HCT116 (cell line): ENCODE measurements at regions not wholly inside any gene's neighbourhood (a gene's known extent, or its start where the extent isn't known, plus 50 kb on each side); places are given as distances from the start of the nearest gene placed in this dataset.

Source experiments
- ATAC-seq: fragments of 200-7000 bp; cut with Tn5 transposase; 2 replicates; pipeline ENCODE4 v1.9.1; 2020; ENCODE audit warnings: mild to moderate bottlenecking, moderate library complexity
- BruUV-seq: library from RNA; stranded (reverse); fragments of 400-500 nt; replicated peaks from 2 replicates; lab custom pipeline; 2021; lab: Mats Ljungman, UMichigan
- CTCF ChIA-PET: fragments of 300-600 bp; sonication (Branson Sonifier 250); formaldehyde crosslinking; loops from one replicate; lab custom pipeline; 2021; ENCODE audit warnings: antibody characterized with exemption; lab: Charles Lee
- POLR2A ChIA-PET: fragments of 300-600, 350-600 bp; sonication (Branson Sonifier 250); formaldehyde crosslinking; loops from one replicate; lab custom pipeline; 2021; ENCODE audit warnings: antibody characterized with exemption; lab: Charles Lee
- RAD21 ChIA-PET, 2 experiments: fragments of 300-600 bp; sonication (Branson Sonifier 250); formaldehyde crosslinking; loops; one replicate each; lab custom pipeline; 2023; ENCODE audit warnings: low total read pairs in 2 of 2; ENCODE audit not compliant: uncharacterized antibody in 2 of 2, unreplicated experiment in 2 of 2, low non-redundant PET in 1 of 2; lab: Charles Lee
- DNase-seq: peaks from one replicate; pipeline ENCODE4 v3.0.0-alpha.2; 2010; ENCODE audit warnings: low read depth, low spot score
- H2AFZ ChIP-seq: fragments of 200-600 bp; shearing (Covaris generic), sonication (generic); 2 replicates; pipeline ENCODE4 v1.6.1; 2017; ENCODE audit warnings: low read depth, mixed run types, mixed read lengths, antibody characterized with exemption, low read length; ENCODE audit not compliant: poor library complexity, severe bottlenecking
- H3K27ac ChIP-seq: 2 replicates; pipeline ENCODE4 v1.5.1; 2012; ENCODE audit warnings: low read depth, low read length
- H3K27me3 ChIP-seq: fragments of 200-600 bp; sonication (generic); 2 replicates; pipeline ENCODE4 v1.6.1; 2016; ENCODE audit warnings: mixed run types, low read length, mixed read lengths; ENCODE audit not compliant: insufficient read depth
- H3K36me3 ChIP-seq, 2 experiments: fragments of 200-500 bp in 1 of 2; fragments of 200-600 bp in 1 of 2; sonication (Bioruptor generic) in 1 of 2; sonication (generic) in 1 of 2; 2 replicates each; pipeline versions ENCODE4 v1.5.1 to v1.6.1; 2014 to 2016; ENCODE audit warnings: low read length in 2 of 2, inconsistent platforms in 1 of 2, mixed read lengths in 1 of 2, mixed run types in 1 of 2; ENCODE audit not compliant: insufficient read depth in 2 of 2, control insufficient read depth in 1 of 2
- H3K4me1 ChIP-seq, 2 experiments: fragments of 200-600 bp in 1 of 2; sonication (generic) in 1 of 2; 2 replicates each; pipeline versions ENCODE4 v1.5.1 to v1.6.1; 2012 to 2017; ENCODE audit warnings: low read length in 2 of 2, inconsistent platforms in 1 of 2, mild to moderate bottlenecking in 1 of 2, mixed read lengths in 1 of 2, mixed run types in 1 of 2, moderate library complexity in 1 of 2; ENCODE audit not compliant: insufficient read depth in 2 of 2, control insufficient read depth in 1 of 2
- H3K4me2 ChIP-seq: fragments of 200-600 bp; sonication (generic); 2 replicates; pipeline ENCODE4 v1.6.1; 2017; ENCODE audit warnings: mixed run types, low read length, mixed read lengths
- H3K4me3 ChIP-seq, 2 experiments: fragments of 200-600 bp in 1 of 2; sonication (generic) in 1 of 2; replicated peaks in 1 of 2; 2 replicates each; pipeline ENCODE4 v1.5.1; 2011 to 2016; ENCODE audit warnings: low read length in 2 of 2, control low read depth in 1 of 2, low read depth in 1 of 2, mild to moderate bottlenecking in 1 of 2, mixed read lengths in 1 of 2, mixed run types in 1 of 2
- H3K79me2 ChIP-seq: fragments of 200-600 bp; sonication (generic); 2 replicates; pipeline ENCODE4 v1.6.1; 2017; ENCODE audit warnings: mild to moderate bottlenecking, mixed run types, low read length, moderate library complexity, mixed read lengths; ENCODE audit not compliant: insufficient read depth
- H3K9ac ChIP-seq: fragments of 200-600 bp; sonication (generic); 2 replicates; pipeline ENCODE4 v1.6.1; 2016; ENCODE audit warnings: low read length, mixed read lengths
- H3K9me2 ChIP-seq: fragments of 200-600 bp; sonication (generic), shearing (Covaris generic); 2 replicates; pipeline ENCODE4 v1.6.1; 2017; ENCODE audit warnings: mixed run types, mild to moderate bottlenecking, moderate library complexity; ENCODE audit not compliant: insufficient read depth
- H3K9me3 ChIP-seq, 2 experiments: fragments of 200-500 bp in 1 of 2; fragments of 200-600 bp in 1 of 2; sonication (Bioruptor generic) in 1 of 2; sonication (generic) in 1 of 2; 2 replicates each; pipeline ENCODE4 v1.6.1; 2014 to 2017; ENCODE audit warnings: low read length in 2 of 2, mixed read lengths in 2 of 2, inconsistent platforms in 1 of 2, low read depth in 1 of 2, mild to moderate bottlenecking in 1 of 2, mixed run types in 1 of 2, moderate library complexity in 1 of 2; ENCODE audit not compliant: control insufficient read depth in 1 of 2, insufficient read depth in 1 of 2
- H4K20me1 ChIP-seq: fragments of 200-600 bp; sonication (generic), shearing (Covaris generic); 2 replicates; pipeline ENCODE4 v1.6.1; 2017; ENCODE audit warnings: mixed run types, mild to moderate bottlenecking, moderate library complexity; ENCODE audit not compliant: insufficient read depth
- ATF3 ChIP-seq: IDR thresholded peaks from 2 replicates; pipeline ENCODE4 v1.6.1; 2012
- CBX3 ChIP-seq: IDR thresholded peaks from 2 replicates; pipeline ENCODE4 v1.6.1; 2012; ENCODE audit warnings: low read depth
- EZH2phosphoT487 ChIP-seq: fragments of 200-600 bp; IDR thresholded peaks from 2 replicates; pipeline ENCODE4 v1.6.1; 2018; ENCODE audit warnings: antibody characterized with exemption, borderline replicate concordance
- FOSL1 ChIP-seq: IDR thresholded peaks from 2 replicates; pipeline ENCODE4 v1.6.1; 2012; ENCODE audit warnings: low read depth
- POLR2AphosphoS5 ChIP-seq: IDR thresholded peaks from 2 replicates; pipeline ENCODE4 v1.6.1; 2011; ENCODE audit warnings: mild to moderate bottlenecking, low read depth, low read length, moderate library complexity
- SP1 ChIP-seq: IDR thresholded peaks from 2 replicates; pipeline ENCODE4 v1.6.1; 2012; ENCODE audit warnings: low read depth
- TCF7L2 ChIP-seq: IDR thresholded peaks from 2 replicates; pipeline ENCODE4 v1.7.0; 2011; ENCODE audit warnings: borderline replicate concordance, inconsistent platforms; ENCODE audit not compliant: insufficient read depth, insufficient read length; ENCODE audit errors: extremely low read depth
- ZBTB33 ChIP-seq: IDR thresholded peaks from 2 replicates; pipeline ENCODE4 v1.6.1; 2011; ENCODE audit warnings: mild to moderate bottlenecking, low read length, moderate library complexity; ENCODE audit not compliant: insufficient replicate concordance; ENCODE audit errors: extremely low read depth
- intact Hi-C: fragments of 100-400 bp; cut with micrococcal nuclease; formaldehyde crosslinking; loops from 2 replicates; pipeline ENCODE4 v1.10.0; 2022

GRCh38 chr18:42537291-42537690 is 578.2 kb downstream of the RIT2 start:
- H3K4me1 ChIP-seq: no peaks in the 10 kb centered on the region
- no peak overlapping the region for H3K27ac ChIP-seq
- no peak overlapping the region for H2AFZ ChIP-seq
- H4K20me1 ChIP-seq: no peaks in the 10 kb centered on the region
- no peaks in the 10 kb centered on the region for H3K79me2 ChIP-seq
- no TSS peak for BruUV-seq
- ChIA-PET CTCF (no interaction called here), POLR2A (no interaction called here), RAD21 (no interaction called here)
- H3K4me3 ChIP-seq: no peak overlapping the region
- DNase-seq: no peak
- H3K36me3 ChIP-seq: no peaks in the 10 kb centered on the region
- intact Hi-C loops: no loop called here
- H3K9me2 ChIP-seq: no peaks in the 10 kb centered on the region
- no peak overlapping the region for H3K9ac ChIP-seq
- H3K4me2 ChIP-seq: no peak overlapping the region
- TF ChIP-seq FOSL1: no peak
- TF ChIP-seq CBX3: no peak
- TF ChIP-seq ZBTB33: no peak
- peaks cover 4 to 10% of the 10 kb centered on the region in 2 experiments; a peak in 2 of 4 replicates for H3K9me3 ChIP-seq
- ATAC-seq: no peak
- H3K27me3 ChIP-seq: no peaks in the 10 kb centered on the region

- Histone ChIP-seq H3K4me3 (no peak overlapping the region), H2AFZ (no peak overlapping the region), H3K36me3 (no peaks in the 10 kb centered on the region), H3K4me2 (no peak overlapping the region), H3K9me3 (peaks cover 0 to 15% of the 10 kb centered on the region in 2 experiments; a peak in 2 of 4 replicates), H3K27me3 (no peaks in the 10 kb centered on the region), H3K79me2 (no peaks in the 10 kb centered on the region), H3K9ac (no peak overlapping the region), H3K4me1 (no peaks in the 10 kb centered on the region), H4K20me1 (no peaks in the 10 kb centered on the region), H3K9me2 (no peaks in the 10 kb centered on the region), H3K27ac (no peak overlapping the region)
- RAD21 ChIA-PET: no interaction called here
- CTCF ChIA-PET: no interaction called here
- no peak for ATAC-seq
- POLR2A ChIA-PET: no interaction called here
- no TSS peak for BruUV-seq
- intact Hi-C loops: no loop called here
- no peak for TF ChIP-seq ATF3
- no peak for TF ChIP-seq TCF7L2
- no peak for TF ChIP-seq EZH2phosphoT487
- TF ChIP-seq SP1: no peak
- no peak for TF ChIP-seq POLR2AphosphoS5
- DNase-seq: no peak
Measured at GRCh38 chr18:42544901-42545300, 570.6 kb downstream of the RIT2 start.
